Dendritic cell treated with granulocyte-macrophage colony-stimulating factor and Interleukin-4, amounts not matched to agents 40 ng/mL and 50 ng/mL, for 4 days (primary cell): ENCODE measurements at regions not wholly inside any gene's neighbourhood (a gene's known extent, or its start where the extent isn't known, plus 50 kb on each side); places are given as distances from the start of the nearest gene placed in this dataset.

ENCODE experiments used
- H3K27ac Mint-ChIP-seq: one replicate; pipeline ENCODE4 v1.8.0; 2022; ENCODE audit warnings: mild to moderate bottlenecking, mixed read lengths
- H3K27me3 Mint-ChIP-seq: one replicate; pipeline ENCODE4 v1.8.0; 2022; ENCODE audit warnings: mild to moderate bottlenecking, mixed read lengths
- H3K36me3 Mint-ChIP-seq: one replicate; pipeline ENCODE4 v1.8.0; 2022; ENCODE audit warnings: low read depth, mixed read lengths
- H3K4me1 Mint-ChIP-seq: one replicate; pipeline ENCODE4 v1.8.0; 2022; ENCODE audit warnings: low read depth, mixed read lengths
- H3K4me3 Mint-ChIP-seq: one replicate; pipeline ENCODE4 v1.8.0; 2022; ENCODE audit warnings: mild to moderate bottlenecking, moderate library complexity, mixed read lengths
- H3K9me3 Mint-ChIP-seq: one replicate; pipeline ENCODE4 v1.8.0; 2022; ENCODE audit warnings: mixed read lengths
- intact Hi-C: fragments of 100-400 bp; cut with micrococcal nuclease; formaldehyde crosslinking; loops from one replicate; pipeline ENCODE4 v1.15.0; 2022

DNA sequence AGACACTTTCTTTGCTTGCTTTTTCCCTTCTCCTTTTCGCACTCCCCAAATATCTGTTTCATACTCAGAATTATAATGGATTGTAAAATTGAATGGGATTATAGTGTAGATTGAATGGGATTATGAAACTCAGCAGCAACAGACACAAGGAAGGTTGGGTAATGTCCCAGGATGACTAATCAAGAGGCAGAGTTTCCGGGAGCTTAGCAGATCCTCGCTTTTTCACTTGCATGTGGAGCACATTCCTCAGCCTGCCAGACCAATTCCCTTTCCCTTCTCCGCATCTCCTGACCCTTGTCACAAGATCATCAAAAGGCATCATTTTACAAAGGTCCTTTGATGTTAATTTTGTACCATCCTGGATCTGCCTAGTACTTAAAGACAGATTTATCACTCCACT, 55.1 kb upstream of the SLC1A1 start:
- Mint-ChIP-seq H3K9me3 (peaks cover 13% of the 10 kb centered on the region), H3K4me3 (no peak overlapping the region), H3K27ac (no peak overlapping the region), H3K27me3 (peaks cover 1% of the 10 kb centered on the region), H3K4me1 (peaks cover 7% of the 10 kb centered on the region), H3K36me3 (no peaks in the 10 kb centered on the region)
- intact Hi-C loops, result no loop called here

DNA sequence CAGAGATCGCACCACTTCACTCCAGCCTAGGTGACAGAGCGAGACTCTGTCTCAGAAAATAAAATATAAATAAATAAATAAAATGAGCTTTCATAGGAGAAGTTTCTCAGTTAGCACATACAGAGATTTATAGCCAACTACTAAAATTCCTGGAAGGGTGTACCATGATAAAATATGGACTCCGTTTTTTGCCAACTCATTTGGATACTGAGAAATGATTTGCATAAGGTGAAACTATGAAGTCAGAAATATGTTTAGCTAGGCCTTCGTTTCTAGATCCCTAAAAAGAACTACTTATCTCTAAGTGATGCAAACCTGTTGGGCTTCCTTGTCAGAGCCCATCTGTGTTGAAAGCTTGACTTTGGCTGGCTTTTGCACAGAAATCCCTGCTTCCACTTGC, 56.9 kb upstream of the SLC1A1 start:
- Mint-ChIP-seq H3K9me3 (no peaks in the 10 kb centered on the region), H3K4me3 (no peak overlapping the region)
- intact Hi-C loops, result no loop called here

DNA sequence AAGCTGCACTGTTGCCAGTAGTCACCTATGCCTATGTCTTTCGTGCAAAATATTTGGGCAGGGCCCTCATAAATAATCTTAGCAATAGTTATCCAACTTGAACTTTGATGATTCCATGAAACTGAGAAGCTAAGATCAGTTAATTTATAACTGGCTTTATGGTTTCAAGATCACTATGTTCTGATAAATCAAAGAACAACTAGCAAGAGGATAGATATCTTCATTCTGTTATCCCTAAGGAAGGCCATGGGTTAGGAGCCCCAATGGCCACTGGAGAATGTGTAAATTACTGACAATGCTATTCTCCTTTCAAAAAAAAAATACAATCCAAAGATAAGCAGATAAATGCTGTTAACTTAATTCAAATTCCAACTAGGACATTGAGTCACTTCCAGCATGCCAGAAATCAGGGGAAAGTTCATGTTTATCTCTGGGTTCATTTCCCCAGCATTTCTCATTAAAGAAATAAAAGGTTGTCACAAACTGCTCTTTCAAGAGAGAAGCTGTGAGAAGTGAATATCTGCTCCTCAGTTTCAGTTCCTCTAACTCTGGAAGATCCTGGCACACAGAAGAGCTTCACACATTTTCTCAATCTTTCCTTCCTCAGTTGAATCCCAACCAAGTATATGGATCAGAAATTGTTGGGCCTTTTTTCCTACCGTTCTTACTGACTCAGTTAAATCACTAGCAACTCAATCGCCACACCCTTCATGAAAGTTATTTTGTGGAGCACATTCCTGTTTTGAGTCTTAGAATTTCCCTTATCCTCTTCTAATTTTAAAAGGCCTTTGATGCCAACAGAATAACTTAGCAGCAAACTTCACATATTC, 59.6 kb upstream of the SLC1A1 start:
- H3K27ac Mint-ChIP-seq, result no peak overlapping the region
- intact Hi-C loops, result no loop called here

More for the DNA sequence above, 56.9 kb upstream of the SLC1A1 start:
- Mint-ChIP-seq H3K27me3 (no peaks in the 10 kb centered on the region), H3K27ac (no peak overlapping the region), H3K36me3 (no peaks in the 10 kb centered on the region), H3K4me1 (peaks cover 16% of the 10 kb centered on the region)

DNA sequence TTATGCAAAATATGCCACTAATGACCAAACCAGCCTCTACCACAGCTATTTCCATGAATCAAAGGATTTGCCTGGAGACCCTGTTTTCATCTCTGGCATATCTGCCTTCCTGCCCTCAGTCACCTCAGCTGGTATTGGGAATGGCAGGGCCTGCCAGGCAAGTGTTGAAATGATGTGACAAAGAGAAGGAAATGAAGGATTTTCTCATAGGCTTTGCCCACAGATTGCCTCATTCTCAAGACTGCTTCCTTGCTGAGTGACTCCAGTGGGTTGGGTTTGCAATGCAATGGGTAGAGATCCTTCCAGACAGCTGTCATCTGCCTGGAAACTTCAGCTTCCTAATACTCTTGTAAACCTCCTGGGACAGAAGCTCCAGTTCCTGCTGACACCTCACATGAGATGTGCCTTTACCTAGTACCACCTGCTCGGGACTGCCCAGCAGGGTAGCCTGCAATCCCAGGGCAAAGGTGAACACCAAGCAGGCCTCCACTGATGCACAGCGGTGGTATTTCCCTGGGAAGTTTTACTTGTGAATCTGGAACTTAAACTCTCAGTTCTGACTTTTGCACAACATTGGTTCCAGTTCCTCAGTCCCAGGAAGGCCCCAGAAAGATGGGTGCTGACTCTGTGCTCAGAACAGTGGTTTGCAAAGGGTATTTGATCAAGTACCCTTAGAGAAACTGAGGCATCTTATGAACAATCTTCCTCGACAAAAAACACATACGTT, 64.8 kb upstream of the SLC1A1 start:
- Mint-ChIP-seq H3K9me3 (no peaks in the 10 kb centered on the region), H3K4me3 (no peak overlapping the region), H3K4me1 (peaks cover 23% of the 10 kb centered on the region), H3K36me3 (no peaks in the 10 kb centered on the region), H3K27ac (no peak overlapping the region), H3K27me3 (peaks cover 9% of the 10 kb centered on the region)
- intact Hi-C loops, result no loop called here

More for the DNA sequence above, 59.6 kb upstream of the SLC1A1 start:
- Mint-ChIP-seq H3K36me3 (no peaks in the 10 kb centered on the region), H3K4me3 (no peak overlapping the region), H3K27me3 (no peaks in the 10 kb centered on the region), H3K4me1 (peaks cover 25% of the 10 kb centered on the region), H3K9me3 (no peaks in the 10 kb centered on the region)

DNA sequence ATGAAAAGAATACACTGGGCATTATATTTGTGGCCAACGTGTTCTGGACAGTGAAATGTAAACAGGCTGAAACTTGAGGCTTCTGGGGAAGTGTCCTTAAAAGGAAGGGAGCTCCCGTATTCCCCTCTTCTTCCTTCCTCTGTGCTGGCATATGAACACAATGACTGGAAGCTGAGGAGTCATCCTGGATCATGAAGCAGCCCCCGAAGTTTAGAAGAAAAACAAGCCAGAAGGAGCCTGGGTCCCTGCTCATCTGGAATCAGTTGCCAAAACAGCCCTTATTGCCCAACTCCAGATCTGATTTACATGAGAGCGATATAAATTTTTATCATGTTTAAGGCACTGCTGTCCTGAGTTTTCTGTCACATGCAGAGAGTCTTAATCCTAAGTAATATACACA, 65.4 kb upstream of the SLC1A1 start:
- Mint-ChIP-seq H3K4me3 (no peak overlapping the region), H3K4me1 (peaks cover 18% of the 10 kb centered on the region), H3K27ac (no peak overlapping the region), H3K27me3 (peaks cover 11% of the 10 kb centered on the region), H3K9me3 (no peaks in the 10 kb centered on the region), H3K36me3 (no peaks in the 10 kb centered on the region)
- intact Hi-C loops, result no loop called here

DNA sequence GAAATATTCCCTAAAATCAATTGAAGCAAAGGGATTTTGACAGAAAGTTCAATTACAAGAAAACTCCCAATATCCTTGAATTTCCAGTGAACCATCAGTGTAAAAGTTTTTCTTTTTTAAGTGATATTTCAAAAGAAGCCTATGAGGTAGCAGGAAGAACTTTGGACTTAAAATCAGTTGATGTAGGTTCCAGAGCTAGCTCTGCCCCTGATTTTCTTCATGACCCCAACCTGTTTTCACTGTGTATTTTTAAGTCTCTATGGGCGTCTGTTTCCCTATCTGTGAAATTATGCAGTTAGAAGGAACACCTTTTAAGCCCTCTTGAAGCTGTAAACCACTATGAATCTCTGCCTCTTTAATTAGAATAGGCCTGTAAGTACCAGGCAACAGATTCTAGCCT, 66.2 kb upstream of the SLC1A1 start:
- intact Hi-C loops, result no loop called here
- Mint-ChIP-seq H3K27me3 (peaks cover 11% of the 10 kb centered on the region), H3K4me3 (no peak overlapping the region), H3K27ac (no peak overlapping the region), H3K4me1 (peaks cover 12% of the 10 kb centered on the region), H3K36me3 (no peaks in the 10 kb centered on the region), H3K9me3 (no peaks in the 10 kb centered on the region)

DNA sequence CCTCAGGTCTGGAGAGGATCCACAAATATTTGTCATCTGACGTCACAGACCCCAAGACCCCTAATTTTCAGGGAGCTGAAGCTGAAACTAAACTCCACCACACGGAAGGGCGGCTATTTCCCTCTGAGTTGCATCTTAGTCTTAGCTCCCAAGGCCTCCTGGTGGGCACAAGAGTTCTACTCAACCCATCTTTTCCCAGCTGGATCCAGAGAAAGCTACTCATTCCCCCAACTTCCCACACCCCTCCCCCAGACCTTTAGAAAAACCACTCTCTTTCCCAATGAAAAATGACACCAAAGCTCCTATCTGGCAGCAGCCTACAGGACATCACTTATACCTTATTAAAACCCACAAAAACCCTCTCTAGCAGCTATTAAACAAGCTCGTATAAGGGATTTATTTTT, 67.1 kb upstream of the SLC1A1 start:
- H3K27me3 Mint-ChIP-seq, result peaks cover 11% of the 10 kb centered on the region
- H3K4me3 Mint-ChIP-seq, result no peak overlapping the region
- H3K4me1 Mint-ChIP-seq, result peaks cover 12% of the 10 kb centered on the region
- intact Hi-C loops, result no loop called here
- H3K9me3 Mint-ChIP-seq, result no peaks in the 10 kb centered on the region
- H3K36me3 Mint-ChIP-seq, result no peaks in the 10 kb centered on the region
- no peak overlapping the region for H3K27ac Mint-ChIP-seq

DNA sequence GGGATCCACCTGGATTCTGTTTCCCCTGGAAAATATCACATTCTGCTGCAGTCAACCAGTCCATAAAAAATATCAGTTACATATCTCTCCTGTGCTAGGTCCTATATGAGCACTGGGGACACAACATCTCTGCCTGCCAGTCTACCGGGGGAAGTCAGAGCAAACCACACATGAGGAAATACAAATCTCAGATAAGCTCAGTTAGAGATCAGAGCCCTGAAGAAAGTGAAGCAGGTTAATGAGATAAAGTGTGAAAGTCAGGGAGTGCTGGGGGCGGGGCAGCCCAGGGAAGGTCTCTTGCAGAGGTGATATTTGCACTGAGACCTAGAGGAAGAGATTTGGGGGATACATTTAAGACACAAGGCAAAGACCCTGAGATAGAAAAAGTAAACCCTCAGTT, 67.8 kb upstream of the SLC1A1 start:
- Mint-ChIP-seq H3K27me3 (peaks cover 11% of the 10 kb centered on the region), H3K27ac (no peak overlapping the region), H3K4me1 (peaks cover 12% of the 10 kb centered on the region), H3K4me3 (no peak overlapping the region), H3K9me3 (no peaks in the 10 kb centered on the region), H3K36me3 (no peaks in the 10 kb centered on the region)
- intact Hi-C loops, result no loop called here

DNA sequence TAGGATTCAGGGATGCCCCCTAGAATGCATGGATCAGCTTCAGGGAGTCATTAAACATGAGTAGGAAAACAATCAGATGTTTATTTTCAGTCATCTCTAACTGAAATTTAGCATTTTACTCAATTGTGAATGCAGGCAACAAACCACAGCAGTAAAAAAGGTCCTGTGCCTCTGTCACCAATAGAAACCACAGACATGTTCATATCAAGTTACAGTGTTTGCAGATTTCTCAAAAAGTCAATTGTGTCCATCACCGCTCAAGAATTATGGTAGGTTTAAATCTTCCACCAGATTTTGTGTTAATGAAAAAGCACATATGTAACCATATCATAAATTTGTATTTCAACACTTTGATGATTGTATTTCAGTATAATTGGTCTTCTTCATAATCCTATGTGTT, 68.4 kb upstream of the SLC1A1 start:
- intact Hi-C loops, result no loop called here

DNA sequence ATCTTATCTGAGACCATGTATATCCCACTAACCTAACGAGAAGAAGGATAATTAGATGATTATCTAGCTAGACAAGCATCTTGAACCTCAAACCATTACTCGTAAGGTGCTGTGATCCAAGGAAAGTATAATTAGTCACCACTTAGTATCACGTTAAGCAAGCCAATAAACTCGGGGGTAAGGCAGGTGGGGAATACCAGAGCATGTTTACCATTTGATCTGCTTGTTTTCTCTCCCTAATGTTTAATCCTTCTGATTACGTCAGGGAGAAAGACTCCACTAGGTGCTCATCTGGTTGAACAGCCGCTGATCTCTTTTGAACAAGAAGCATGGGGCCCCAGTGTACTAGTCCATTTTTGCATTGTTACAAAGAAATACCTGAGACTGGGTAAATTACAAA, 69.9 kb upstream of the SLC1A1 start:
- Mint-ChIP-seq H3K36me3 (no peaks in the 10 kb centered on the region), H3K4me3 (no peak overlapping the region), H3K27ac (no peak overlapping the region), H3K27me3 (peaks cover 11% of the 10 kb centered on the region), H3K4me1 (peaks cover under 1% of the 10 kb centered on the region), H3K9me3 (peaks cover 2% of the 10 kb centered on the region)
- intact Hi-C loops, result no loop called here

More for the DNA sequence above, 68.4 kb upstream of the SLC1A1 start:
- H3K27me3 Mint-ChIP-seq, result peaks cover 11% of the 10 kb centered on the region
- H3K4me1 Mint-ChIP-seq, result peaks cover 12% of the 10 kb centered on the region
- no peak overlapping the region for H3K4me3 Mint-ChIP-seq
- no peak overlapping the region for H3K27ac Mint-ChIP-seq
- H3K9me3 Mint-ChIP-seq, result no peaks in the 10 kb centered on the region
- H3K36me3 Mint-ChIP-seq, result no peaks in the 10 kb centered on the region

DNA sequence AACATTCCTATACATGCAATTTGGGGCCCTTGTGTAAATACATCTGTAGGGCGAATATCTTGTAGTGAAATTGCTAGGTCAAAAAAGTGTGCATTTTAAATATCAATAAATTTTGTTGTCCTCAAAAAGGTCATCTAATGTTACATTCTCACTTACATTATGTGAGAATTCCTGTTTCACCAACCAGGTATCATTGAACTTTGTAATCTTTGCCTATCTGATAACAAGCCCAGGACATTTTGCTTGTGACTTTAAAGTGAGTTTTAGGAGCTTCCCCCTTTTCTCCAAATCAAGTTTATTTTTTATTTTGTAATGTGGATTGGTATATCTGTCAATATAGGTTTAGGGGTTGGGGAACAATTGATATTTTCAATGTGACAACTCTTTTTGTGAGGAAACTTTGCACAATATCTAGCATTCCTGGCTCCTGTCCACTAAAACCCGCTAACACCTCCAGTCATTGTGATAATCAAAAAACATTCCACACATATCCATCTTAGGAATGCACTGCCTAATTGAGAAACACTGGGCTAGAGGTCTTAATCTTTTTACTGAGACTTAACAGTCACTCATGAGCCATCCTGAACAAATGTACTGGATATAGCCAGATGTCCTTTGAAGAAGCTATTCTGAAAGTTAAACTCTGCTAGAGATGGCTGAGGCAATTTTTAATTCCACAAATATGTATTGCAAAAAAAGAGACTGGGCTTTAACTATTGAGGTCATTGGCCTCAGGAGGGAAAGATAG, 72.5 kb upstream of the SLC1A1 start:
- Mint-ChIP-seq H3K9me3 (peaks cover 9% of the 10 kb centered on the region), H3K4me3 (no peak overlapping the region), H3K27me3 (peaks cover 6% of the 10 kb centered on the region), H3K36me3 (no peaks in the 10 kb centered on the region), H3K4me1 (no peaks in the 10 kb centered on the region), H3K27ac (no peak overlapping the region)
- intact Hi-C loops, result no loop called here

DNA sequence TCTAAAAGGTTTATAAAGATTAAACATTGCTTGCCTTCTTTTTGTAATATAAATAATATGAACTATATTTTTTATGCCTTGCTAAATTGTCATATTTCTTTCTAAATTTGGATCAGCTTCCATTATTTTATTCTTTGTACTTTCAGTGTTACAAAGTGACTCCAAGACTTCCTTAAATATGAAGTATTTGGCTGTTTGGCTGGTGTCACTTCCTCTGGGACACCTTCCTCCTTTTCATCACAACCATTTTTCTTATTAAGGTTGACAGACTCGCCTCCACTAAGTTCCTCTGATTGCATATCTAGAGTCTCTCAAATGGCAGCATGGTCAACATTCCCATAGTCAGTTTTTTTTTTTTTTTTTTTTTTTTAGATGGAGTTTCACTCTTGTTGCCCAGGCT, 73.8 kb upstream of the SLC1A1 start:
- peaks cover 9% of the 10 kb centered on the region for H3K9me3 Mint-ChIP-seq
- H3K4me3 Mint-ChIP-seq, result no peak overlapping the region
- intact Hi-C loops, result no loop called here
- H3K27me3 Mint-ChIP-seq, result peaks cover 2% of the 10 kb centered on the region
- no peak overlapping the region for H3K27ac Mint-ChIP-seq
- no peaks in the 10 kb centered on the region for H3K36me3 Mint-ChIP-seq
- no peaks in the 10 kb centered on the region for H3K4me1 Mint-ChIP-seq

DNA sequence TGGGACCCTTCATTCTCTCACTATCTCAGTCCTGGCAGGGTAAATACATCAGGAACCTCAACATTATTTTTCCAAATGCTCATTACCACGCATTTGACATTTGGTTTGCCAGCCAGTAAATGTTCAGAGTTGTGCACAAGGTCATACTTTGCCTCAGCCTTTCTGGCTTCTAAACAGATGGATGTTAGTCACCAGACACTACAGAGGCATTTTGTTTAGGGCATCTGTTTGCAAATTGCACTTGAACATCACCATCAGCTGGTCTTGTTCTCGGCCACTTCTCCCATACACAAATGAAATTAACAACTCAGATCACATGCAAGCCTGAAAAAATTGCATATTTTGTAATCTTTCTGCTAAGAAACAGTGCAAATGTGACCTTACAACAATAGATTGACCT, 75.0 kb upstream of the SLC1A1 start:
- peaks cover 9% of the 10 kb centered on the region for H3K9me3 Mint-ChIP-seq
- H3K4me3 Mint-ChIP-seq, result no peak overlapping the region
- no peak overlapping the region for H3K27ac Mint-ChIP-seq
- H3K4me1 Mint-ChIP-seq, result no peaks in the 10 kb centered on the region
- H3K27me3 Mint-ChIP-seq, result peaks cover 2% of the 10 kb centered on the region
- intact Hi-C loops, result no loop called here
- H3K36me3 Mint-ChIP-seq, result no peaks in the 10 kb centered on the region

DNA sequence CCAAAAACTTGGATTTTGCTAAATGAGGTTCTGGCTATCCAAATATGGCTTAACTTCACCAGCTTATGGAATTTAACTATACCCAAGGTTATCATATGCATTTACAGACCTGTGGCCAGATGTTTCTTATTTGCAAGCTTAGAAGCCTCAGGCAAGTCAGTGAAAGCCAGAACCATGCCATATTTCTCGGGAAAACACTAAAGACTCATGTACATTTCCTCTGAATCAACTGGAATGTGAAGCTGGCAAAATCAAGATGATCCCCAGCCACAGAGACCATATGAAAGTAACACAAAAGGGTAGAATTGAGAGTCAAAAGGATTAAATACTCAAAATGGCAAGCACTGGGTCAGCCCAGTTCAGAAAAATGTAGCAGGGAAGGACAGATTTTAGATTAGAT, 76.4 kb upstream of the SLC1A1 start:
- H3K9me3 Mint-ChIP-seq, result peaks cover 9% of the 10 kb centered on the region
- no peaks in the 10 kb centered on the region for H3K36me3 Mint-ChIP-seq
- no peak overlapping the region for H3K27ac Mint-ChIP-seq
- intact Hi-C loops, result no loop called here
- H3K27me3 Mint-ChIP-seq, result no peaks in the 10 kb centered on the region
- no peak overlapping the region for H3K4me3 Mint-ChIP-seq
- no peaks in the 10 kb centered on the region for H3K4me1 Mint-ChIP-seq
